ENCODE measurements at regions not wholly inside any gene's neighbourhood (a gene's known extent, or its start where the extent isn't known, plus 50 kb on each side); places are given as distances from the start of the nearest gene placed in this dataset.

DNA sequence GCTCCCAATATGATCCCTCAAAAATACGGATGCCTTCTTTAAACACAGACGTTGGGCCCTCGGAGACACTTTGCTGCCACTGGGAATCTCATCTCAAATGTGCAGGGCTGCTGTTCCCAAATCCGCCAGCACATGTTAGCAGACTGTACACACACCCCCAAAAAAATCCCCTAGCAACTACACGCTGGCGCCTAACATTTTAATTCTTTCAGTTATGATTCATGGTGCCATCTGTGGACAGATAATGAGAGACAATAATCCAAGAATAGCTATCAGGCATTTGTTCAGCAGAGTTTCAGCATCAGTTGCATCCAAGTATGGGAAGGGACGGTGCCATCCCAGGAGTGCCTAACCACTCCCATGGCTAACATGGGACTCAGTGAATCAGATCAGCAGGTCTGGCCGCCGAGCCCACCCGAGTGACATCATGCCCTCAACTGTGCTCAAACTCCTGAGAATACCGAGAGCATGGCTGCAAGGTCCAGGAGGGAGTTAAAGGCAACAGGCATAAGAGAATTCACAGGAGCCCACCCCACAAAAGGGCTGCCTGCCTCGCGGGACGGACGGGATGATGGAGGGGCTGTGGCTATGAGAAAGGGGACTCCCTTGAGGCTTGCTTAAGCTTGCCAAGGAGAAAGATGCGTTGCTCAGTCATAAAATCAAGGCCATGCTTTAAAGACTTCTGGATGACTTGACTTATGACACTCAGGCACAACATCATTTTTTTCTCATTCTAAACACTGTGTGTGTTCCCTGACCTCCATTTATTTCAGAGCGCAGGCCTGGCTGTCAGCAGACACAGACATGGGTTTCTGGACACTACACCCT lies 337.0 kb downstream of the SHANK2 start:
- DNase-seq (ENCODE audit: low read depth, low spot score) = no peak
- ChIA-PET POLR2A (no interaction called here), CTCF (no interaction called here)
- Histone ChIP-seq H3K27me3 (ENCODE audit: control insufficient read depth, insufficient read depth, low read length) (no peaks in the 10 kb centered on the region), H3K9me3 (ENCODE audit: control insufficient read depth, insufficient read depth, low read length) (peaks cover 32% of the 10 kb centered on the region), H3K4me3 (ENCODE audit: low read depth, low read length) (no peak overlapping the region), H3K27ac (ENCODE audit: low read depth, low read length) (no peak overlapping the region)
- TF ChIP-seq, protein P1, sequence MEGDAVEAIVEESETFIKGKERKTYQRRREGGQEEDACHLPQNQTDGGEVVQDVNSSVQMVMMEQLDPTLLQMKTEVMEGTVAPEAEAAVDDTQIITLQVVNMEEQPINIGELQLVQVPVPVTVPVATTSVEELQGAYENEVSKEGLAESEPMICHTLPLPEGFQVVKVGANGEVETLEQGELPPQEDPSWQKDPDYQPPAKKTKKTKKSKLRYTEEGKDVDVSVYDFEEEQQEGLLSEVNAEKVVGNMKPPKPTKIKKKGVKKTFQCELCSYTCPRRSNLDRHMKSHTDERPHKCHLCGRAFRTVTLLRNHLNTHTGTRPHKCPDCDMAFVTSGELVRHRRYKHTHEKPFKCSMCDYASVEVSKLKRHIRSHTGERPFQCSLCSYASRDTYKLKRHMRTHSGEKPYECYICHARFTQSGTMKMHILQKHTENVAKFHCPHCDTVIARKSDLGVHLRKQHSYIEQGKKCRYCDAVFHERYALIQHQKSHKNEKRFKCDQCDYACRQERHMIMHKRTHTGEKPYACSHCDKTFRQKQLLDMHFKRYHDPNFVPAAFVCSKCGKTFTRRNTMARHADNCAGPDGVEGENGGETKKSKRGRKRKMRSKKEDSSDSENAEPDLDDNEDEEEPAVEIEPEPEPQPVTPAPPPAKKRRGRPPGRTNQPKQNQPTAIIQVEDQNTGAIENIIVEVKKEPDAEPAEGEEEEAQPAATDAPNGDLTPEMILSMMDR (IDR thresholded peaks at IDR 0.05; ENCODE audit: low read depth, low read length) = no peak

DNA sequence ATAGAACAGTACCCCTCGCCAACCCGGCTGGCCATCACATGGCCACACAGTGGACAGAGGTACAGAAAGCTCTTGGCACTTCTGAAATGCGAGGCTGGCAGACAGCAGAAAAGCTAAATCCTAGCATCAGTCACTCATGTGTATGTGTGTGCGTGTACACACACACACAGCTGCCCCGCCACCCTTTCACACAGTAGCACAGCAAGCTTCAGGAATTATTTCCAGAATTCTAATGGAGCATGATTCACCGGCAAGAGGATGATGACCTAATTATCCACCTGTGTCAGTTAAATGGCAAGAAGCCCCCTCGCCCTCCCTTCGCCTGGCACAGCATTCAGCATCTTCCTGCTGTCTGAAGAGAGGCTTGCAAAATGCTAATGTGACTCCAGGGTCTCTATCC lies 336.0 kb downstream of the SHANK2 start:
- POLR2A ChIA-PET = no interaction called here
- TF ChIP-seq, protein P1 (IDR thresholded peaks at IDR 0.05; ENCODE audit: low read depth, low read length) = no peak
- Histone ChIP-seq H3K9me3 (ENCODE audit: control insufficient read depth, insufficient read depth, low read length) (peaks cover 35% of the 10 kb centered on the region), H3K4me3 (ENCODE audit: low read depth, low read length) (no peak overlapping the region), H3K27ac (ENCODE audit: low read depth, low read length) (no peak overlapping the region), H3K27me3 (ENCODE audit: control insufficient read depth, insufficient read depth, low read length) (no peaks in the 10 kb centered on the region)
- CTCF ChIA-PET = no interaction called here
- no peak for DNase-seq (ENCODE audit: low read depth, low spot score)

DNA sequence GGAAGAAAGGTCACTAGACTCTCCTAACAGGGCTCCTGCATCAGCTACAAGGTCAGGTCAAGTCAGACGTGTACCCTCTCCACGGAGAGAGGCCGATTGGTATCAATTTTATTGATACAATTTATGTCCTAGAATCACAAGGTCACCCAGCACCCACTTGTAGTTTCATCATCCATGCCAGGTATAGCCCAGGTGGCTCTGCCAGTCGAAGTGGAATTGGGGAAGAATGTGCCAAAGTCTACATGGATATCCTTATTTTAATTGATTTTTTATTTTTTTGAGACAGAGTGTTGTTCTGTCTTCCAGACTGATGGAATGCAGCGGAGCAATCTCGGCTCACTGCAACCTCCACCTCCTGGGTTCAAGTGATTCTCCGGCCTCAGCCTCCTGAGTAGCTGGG lies 334.1 kb downstream of the SHANK2 start:
- Histone ChIP-seq H3K9me3 (ENCODE audit: control insufficient read depth, insufficient read depth, low read length) (peaks cover 36% of the 10 kb centered on the region), H3K4me3 (ENCODE audit: low read depth, low read length) (no peak overlapping the region), H3K27ac (ENCODE audit: low read depth, low read length) (no peak overlapping the region), H3K27me3 (ENCODE audit: control insufficient read depth, insufficient read depth, low read length) (no peaks in the 10 kb centered on the region)
- TF ChIP-seq, protein P1 (IDR thresholded peaks at IDR 0.05; ENCODE audit: low read depth, low read length) = no peak
- POLR2A ChIA-PET = no interaction called here
- CTCF ChIA-PET = no interaction called here
- DNase-seq (ENCODE audit: low read depth, low spot score) = no peak

DNA sequence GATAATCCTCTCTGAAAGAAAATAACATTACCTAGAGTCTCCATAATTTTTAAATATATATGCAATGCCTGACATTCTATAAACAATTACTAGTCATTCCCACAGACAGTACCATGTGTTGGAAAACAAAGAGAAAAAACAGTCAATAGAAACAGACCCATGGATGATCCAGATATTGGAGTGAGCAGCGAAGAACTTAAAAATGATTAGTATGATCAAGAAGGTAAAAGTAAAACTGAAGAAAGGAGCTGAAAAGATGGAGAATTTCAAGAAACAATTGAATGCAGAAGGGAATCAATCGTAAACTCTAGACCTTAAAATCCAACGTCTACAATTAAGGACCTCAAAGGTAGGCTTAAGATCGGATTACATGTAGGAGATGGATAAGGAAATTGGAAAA lies 330.6 kb downstream of the SHANK2 start:
- POLR2A ChIA-PET = no interaction called here
- Histone ChIP-seq H3K27me3 (ENCODE audit: control insufficient read depth, insufficient read depth, low read length) (no peaks in the 10 kb centered on the region), H3K9me3 (ENCODE audit: control insufficient read depth, insufficient read depth, low read length) (peaks cover 45% of the 10 kb centered on the region), H3K27ac (ENCODE audit: low read depth, low read length) (no peak overlapping the region), H3K4me3 (ENCODE audit: low read depth, low read length) (no peak overlapping the region)
- CTCF ChIA-PET = no interaction called here
- TF ChIP-seq, protein P1 (IDR thresholded peaks at IDR 0.05; ENCODE audit: low read depth, low read length) = no peak
- DNase-seq (ENCODE audit: low read depth, low spot score) = no peak

DNA sequence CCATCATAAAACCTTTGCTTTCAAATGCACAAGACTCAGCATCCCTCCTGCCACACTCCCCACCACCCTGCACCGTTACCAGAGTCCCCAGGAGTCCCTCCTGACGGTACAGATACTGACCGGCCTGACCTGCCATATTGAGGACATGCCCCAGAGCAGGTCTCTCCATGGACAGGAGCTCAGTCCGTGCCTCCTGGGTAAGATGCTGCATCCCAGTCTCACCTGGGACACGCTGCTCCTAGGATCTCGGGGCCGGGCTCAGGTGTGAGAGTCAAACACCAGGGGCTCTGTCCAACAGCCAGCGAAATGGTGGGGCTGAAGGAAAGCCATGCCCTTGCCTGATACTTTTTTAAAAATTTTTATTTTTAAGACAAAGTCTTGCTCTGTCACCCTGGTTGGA lies 328.3 kb downstream of the SHANK2 start:
- ChIA-PET POLR2A (no interaction called here), CTCF (no interaction called here)
- TF ChIP-seq, protein P1 (IDR thresholded peaks at IDR 0.05; ENCODE audit: low read depth, low read length) = no peak
- peaks cover 52% of the 10 kb centered on the region for H3K9me3 ChIP-seq (ENCODE audit: control insufficient read depth, insufficient read depth, low read length)
- H3K27me3 ChIP-seq (ENCODE audit: control insufficient read depth, insufficient read depth, low read length) = no peaks in the 10 kb centered on the region
- H3K4me3 ChIP-seq (ENCODE audit: low read depth, low read length) = no peak overlapping the region
- H3K27ac ChIP-seq (ENCODE audit: low read depth, low read length) = no peak overlapping the region
- no peak for DNase-seq (ENCODE audit: low read depth, low spot score)

Data from AG04450 (cell line).